ENCODE measurements at regions not wholly inside any gene's neighbourhood (a gene's known extent, or its start where the extent isn't known, plus 50 kb on each side); places are given as distances from the start of the nearest gene placed in this dataset.

DNA sequence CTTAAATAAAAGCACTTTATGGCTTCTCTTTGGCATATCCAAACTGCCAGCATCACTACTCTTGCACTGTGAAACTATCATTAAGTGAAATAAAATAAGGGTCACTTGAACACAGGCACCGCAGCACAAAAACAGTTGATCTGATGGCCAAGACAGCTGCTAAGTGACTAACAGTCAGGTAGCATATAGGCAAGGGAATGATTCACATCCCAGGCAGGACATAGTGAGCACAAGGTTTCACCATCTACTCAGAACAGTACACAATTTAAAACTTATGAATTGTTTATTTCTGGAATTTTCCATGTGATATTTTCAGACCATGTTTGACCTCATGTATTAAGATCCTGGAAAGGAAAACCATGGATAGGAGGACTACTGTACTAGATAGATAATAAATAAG is 214.2 kb downstream of the MREG start:
- no peak overlapping the region for H2AFZ ChIP-seq (ENCODE audit: low read length)
- ATAC-seq (no peak), DNase-seq (ENCODE audit: low spot score) (no peak), FAIRE-seq (no peak)
- no peak overlapping the region for H3K4me2 ChIP-seq (ENCODE audit: low read depth, low read length)
- 97% methylated on average over 1 of the region's 1 CpG for WGBS (ENCODE audit: low lambda C conversion rate)
- in situ Hi-C loops (cut with HindIII; ENCODE audit: extremely low pct_ligation_motif_present, low pct_unique_long_range_greater_than_20kb) (loop anchor here (5.0 kb wide), 1 partner anchor 123 kb away; no protein-coding TSS in a partner anchor), intact Hi-C loops (cut with micrococcal nuclease; ENCODE audit: unreplicated experiment) (no loop called here)
- no peaks in the 10 kb centered on the region for H3K36me3 ChIP-seq (replicated peaks in 1 of 2; ENCODE audit: control insufficient read depth in 1 of 2, insufficient read depth in 2 of 2, low read length in 2 of 2)
- ChIA-PET CTCF (ENCODE audit: low intra/inter-chr PET ratio, low total read pairs) (no interaction called here), POLR2A (no interaction called here)
- no peak overlapping the region for H3K27ac ChIP-seq (ENCODE audit: extremely low read length, insufficient read depth, low read length)
- no peaks in the 10 kb centered on the region for H4K20me1 ChIP-seq (ENCODE audit: insufficient read depth, low read length)
- peaks cover 28% of the 10 kb centered on the region for H3K4me1 ChIP-seq (ENCODE audit: insufficient read depth, low read length)
- no peak overlapping the region; the same call in 1 of the 2 replicates for H3K9ac ChIP-seq (ENCODE audit: insufficient read depth, low read depth, low read length)
- no peaks in the 10 kb centered on the region for H3K79me2 ChIP-seq (ENCODE audit: insufficient read depth, low read length)
- peaks cover 14% of the 10 kb centered on the region for H3K9me3 ChIP-seq (ENCODE audit: low read length)
- no peak for TF ChIP-seq ZNF562 (CRISPR knock-in tag; IDR thresholded peaks at IDR 0.05; ENCODE audit: borderline replicate concordance)
- TF ChIP-seq MEIS1 (CRISPR knock-in tag; IDR thresholded peaks at IDR 0.05; ENCODE audit: borderline replicate concordance): no peak
- no peak for TF ChIP-seq ZBTB44 (CRISPR knock-in tag; IDR thresholded peaks at IDR 0.05)
- TF ChIP-seq, protein P1, sequence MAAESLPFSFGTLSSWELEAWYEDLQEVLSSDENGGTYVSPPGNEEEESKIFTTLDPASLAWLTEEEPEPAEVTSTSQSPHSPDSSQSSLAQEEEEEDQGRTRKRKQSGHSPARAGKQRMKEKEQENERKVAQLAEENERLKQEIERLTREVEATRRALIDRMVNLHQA (CRISPR knock-in tag; IDR thresholded peaks at IDR 0.05): no peak
- no peak for TF ChIP-seq ZNF776 (CRISPR knock-in tag; IDR thresholded peaks at IDR 0.05)
- no peak for TF ChIP-seq HDAC6 (IDR thresholded peaks at IDR 0.05; ENCODE audit: low read depth, low read length)
- TF ChIP-seq ZNF614 (CRISPR knock-in tag; IDR thresholded peaks at IDR 0.05; ENCODE audit: borderline replicate concordance): no peak
- TF ChIP-seq, protein P2, sequence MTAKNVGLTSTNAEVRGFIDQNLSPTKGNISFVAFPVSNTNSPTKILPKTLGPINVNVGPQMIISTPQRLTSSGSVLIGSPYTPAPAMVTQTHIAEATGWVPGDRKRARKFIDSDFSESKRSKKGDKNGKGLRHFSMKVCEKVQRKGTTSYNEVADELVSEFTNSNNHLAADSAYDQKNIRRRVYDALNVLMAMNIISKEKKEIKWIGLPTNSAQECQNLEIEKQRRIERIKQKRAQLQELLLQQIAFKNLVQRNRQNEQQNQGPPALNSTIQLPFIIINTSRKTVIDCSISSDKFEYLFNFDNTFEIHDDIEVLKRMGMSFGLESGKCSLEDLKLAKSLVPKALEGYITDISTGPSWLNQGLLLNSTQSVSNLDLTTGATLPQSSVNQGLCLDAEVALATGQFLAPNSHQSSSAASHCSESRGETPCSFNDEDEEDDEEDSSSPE (CRISPR knock-in tag; IDR thresholded peaks at IDR 0.05): no peak
- no peak for TF ChIP-seq TAF15 (IDR thresholded peaks at IDR 0.05; ENCODE audit: low read depth, low read length, poor library complexity, severe bottlenecking)
- no peak for TF ChIP-seq CENPX (CRISPR knock-in tag; IDR thresholded peaks at IDR 0.05)
- H3K27me3 ChIP-seq (ENCODE audit: control insufficient read depth in 1 of 2, insufficient read depth in 2 of 2, low read length in 2 of 2): no peaks in the 10 kb centered on the region
- BruUV-seq (replicated peaks): no TSS peak
- H3K4me3 ChIP-seq (replicated peaks in 1 of 3; ENCODE audit: insufficient read depth in 1 of 3, low read depth in 2 of 3, low read length in 3 of 3): no peak overlapping the region

Measured in HepG2 (cell line).